PC-3 (cell line): ENCODE measurements at regions not wholly inside any gene's neighbourhood (a gene's known extent, or its start where the extent isn't known, plus 50 kb on each side); places are given as distances from the start of the nearest gene placed in this dataset.

Source experiments
- CTCF ChIP-seq: fragments of 300-600 bp; sonication (generic); conservative IDR thresholded peaks from 2 replicates; pipeline ENCODE4 v1.5.1; 2017; ENCODE audit warnings: antibody characterized with exemption, low read depth, mild to moderate bottlenecking, low read length
- EZH2phosphoT487 ChIP-seq: fragments of 300-600 bp; sonication (generic); IDR thresholded peaks from 2 replicates; pipeline ENCODE4 v1.6.1; 2018; ENCODE audit warnings: mild to moderate bottlenecking, antibody characterized with exemption, low read length, borderline replicate concordance

GRCh38 chr3:16066975-16067374 lies 107.5 kb upstream of the GALNT15 start:
- TF ChIP-seq CTCF (no peak), EZH2phosphoT487 (no peak)
